ENCODE measurements at regions not wholly inside any gene's neighbourhood (a gene's known extent, or its start where the extent isn't known, plus 50 kb on each side); places are given as distances from the start of the nearest gene placed in this dataset.

GRCh38 chr7:86930554-86931307, 128.7 kb downstream of the ELAPOR2 start:
- CTCF ChIA-PET: no interaction called here
- TF ChIP-seq, protein P1, sequence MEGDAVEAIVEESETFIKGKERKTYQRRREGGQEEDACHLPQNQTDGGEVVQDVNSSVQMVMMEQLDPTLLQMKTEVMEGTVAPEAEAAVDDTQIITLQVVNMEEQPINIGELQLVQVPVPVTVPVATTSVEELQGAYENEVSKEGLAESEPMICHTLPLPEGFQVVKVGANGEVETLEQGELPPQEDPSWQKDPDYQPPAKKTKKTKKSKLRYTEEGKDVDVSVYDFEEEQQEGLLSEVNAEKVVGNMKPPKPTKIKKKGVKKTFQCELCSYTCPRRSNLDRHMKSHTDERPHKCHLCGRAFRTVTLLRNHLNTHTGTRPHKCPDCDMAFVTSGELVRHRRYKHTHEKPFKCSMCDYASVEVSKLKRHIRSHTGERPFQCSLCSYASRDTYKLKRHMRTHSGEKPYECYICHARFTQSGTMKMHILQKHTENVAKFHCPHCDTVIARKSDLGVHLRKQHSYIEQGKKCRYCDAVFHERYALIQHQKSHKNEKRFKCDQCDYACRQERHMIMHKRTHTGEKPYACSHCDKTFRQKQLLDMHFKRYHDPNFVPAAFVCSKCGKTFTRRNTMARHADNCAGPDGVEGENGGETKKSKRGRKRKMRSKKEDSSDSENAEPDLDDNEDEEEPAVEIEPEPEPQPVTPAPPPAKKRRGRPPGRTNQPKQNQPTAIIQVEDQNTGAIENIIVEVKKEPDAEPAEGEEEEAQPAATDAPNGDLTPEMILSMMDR (IDR thresholded peaks at IDR 0.05; ENCODE audit: unreplicated experiment): no peak
- no peak overlapping the region for H3K27ac Mint-ChIP-seq (ENCODE audit: unreplicated experiment)
- H3K9me3 Mint-ChIP-seq (ENCODE audit: low read depth, unreplicated experiment): no peaks in the 10 kb centered on the region
- no peaks in the 10 kb centered on the region for H3K4me1 Mint-ChIP-seq (ENCODE audit: low read depth, unreplicated experiment)
- no peak overlapping the region for H3K4me3 Mint-ChIP-seq (ENCODE audit: low read depth, unreplicated experiment)
- H3K36me3 Mint-ChIP-seq (ENCODE audit: insufficient read depth, unreplicated experiment): no peaks in the 10 kb centered on the region
- intact Hi-C loops (cut with micrococcal nuclease; ENCODE audit: unreplicated experiment): loop anchor here (10.0 kb wide), 1 partner anchor 484 kb away; no protein-coding TSS in a partner anchor
- no TSS peak for BruUV-seq (replicated peaks)
- no peak for DNase-seq
- peaks cover 11% of the 10 kb centered on the region for H3K27me3 Mint-ChIP-seq (ENCODE audit: unreplicated experiment)

- H3K4me1 Mint-ChIP-seq (ENCODE audit: low read depth, unreplicated experiment): no peaks in the 10 kb centered on the region
- no peak for DNase-seq
- no peaks in the 10 kb centered on the region for H3K27me3 Mint-ChIP-seq (ENCODE audit: unreplicated experiment)
- CTCF ChIA-PET: no interaction called here
- no peak overlapping the region for H3K27ac Mint-ChIP-seq (ENCODE audit: unreplicated experiment)
- no TSS peak for BruUV-seq (replicated peaks)
- TF ChIP-seq, protein P1 (IDR thresholded peaks at IDR 0.05; ENCODE audit: unreplicated experiment): no peak
- no peaks in the 10 kb centered on the region for H3K9me3 Mint-ChIP-seq (ENCODE audit: low read depth, unreplicated experiment)
- no peaks in the 10 kb centered on the region for H3K36me3 Mint-ChIP-seq (ENCODE audit: insufficient read depth, unreplicated experiment)
- intact Hi-C loops (cut with micrococcal nuclease; ENCODE audit: unreplicated experiment): loop anchor here (5.0 to 10.0 kb wide), 2 partner anchors 308 to 485 kb away; no protein-coding TSS in a partner anchor
- no peak overlapping the region for H3K4me3 Mint-ChIP-seq (ENCODE audit: low read depth, unreplicated experiment)
These were observed 130.0 kb downstream of the ELAPOR2 start for GRCh38 chr7:86929293-86930109.

- BruUV-seq (replicated peaks): no TSS peak
- no peak for DNase-seq
- no peak overlapping the region for H3K27ac Mint-ChIP-seq (ENCODE audit: unreplicated experiment)
- no peaks in the 10 kb centered on the region for H3K4me1 Mint-ChIP-seq (ENCODE audit: low read depth, unreplicated experiment)
- CTCF ChIA-PET: no interaction called here
- no peaks in the 10 kb centered on the region for H3K36me3 Mint-ChIP-seq (ENCODE audit: insufficient read depth, unreplicated experiment)
- H3K27me3 Mint-ChIP-seq (ENCODE audit: unreplicated experiment): no peaks in the 10 kb centered on the region
- intact Hi-C loops (cut with micrococcal nuclease; ENCODE audit: unreplicated experiment): loop anchor here (5.0 kb wide), 1 partner anchor 309 kb away; no protein-coding TSS in a partner anchor
- TF ChIP-seq, protein P1 (IDR thresholded peaks at IDR 0.05; ENCODE audit: unreplicated experiment): no peak
- H3K4me3 Mint-ChIP-seq (ENCODE audit: low read depth, unreplicated experiment): no peak overlapping the region
- H3K9me3 Mint-ChIP-seq (ENCODE audit: low read depth, unreplicated experiment): no peaks in the 10 kb centered on the region
These were observed 131.1 kb downstream of the ELAPOR2 start for GRCh38 chr7:86928308-86928707.

DNA sequence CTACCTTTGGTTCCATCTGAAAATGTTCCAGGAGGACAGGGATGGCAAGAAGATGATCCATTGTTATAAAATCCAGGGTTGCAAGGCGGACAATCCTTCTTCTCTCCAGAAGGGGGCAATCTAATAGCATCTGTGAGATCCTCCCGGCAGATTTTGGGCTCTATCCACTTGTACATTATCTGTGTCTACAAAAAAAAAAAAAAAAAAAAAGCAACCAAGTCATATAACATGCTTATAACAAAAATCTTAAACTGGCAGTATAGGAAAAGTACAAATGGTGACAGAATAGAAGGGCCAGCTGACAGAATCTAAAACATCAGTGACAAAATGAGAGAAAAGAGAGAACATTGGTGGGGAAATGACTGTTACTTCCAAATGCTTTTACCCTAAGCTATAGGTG, 132.7 kb downstream of the ELAPOR2 start:
- no peaks in the 10 kb centered on the region for H3K36me3 Mint-ChIP-seq (ENCODE audit: insufficient read depth, unreplicated experiment)
- no peaks in the 10 kb centered on the region for H3K27me3 Mint-ChIP-seq (ENCODE audit: unreplicated experiment)
- CTCF ChIA-PET: no interaction called here
- H3K9me3 Mint-ChIP-seq (ENCODE audit: low read depth, unreplicated experiment): no peaks in the 10 kb centered on the region
- DNase-seq: peak; percentile 3
- no peaks in the 10 kb centered on the region for H3K4me1 Mint-ChIP-seq (ENCODE audit: low read depth, unreplicated experiment)
- H3K27ac Mint-ChIP-seq (ENCODE audit: unreplicated experiment): no peak overlapping the region
- no TSS peak for BruUV-seq (replicated peaks)
- intact Hi-C loops (cut with micrococcal nuclease; ENCODE audit: unreplicated experiment): loop anchor here (1.0 to 5.0 kb wide), 2 partner anchors 222 to 311 kb away; no protein-coding TSS in a partner anchor
- H3K4me3 Mint-ChIP-seq (ENCODE audit: low read depth, unreplicated experiment): no peak overlapping the region
- TF ChIP-seq, protein P1 (IDR thresholded peaks at IDR 0.05; ENCODE audit: unreplicated experiment): peak; percentile 21

Measured in Calu3 (cell line).